ENCODE measurements at regions not wholly inside any gene's neighbourhood (a gene's known extent, or its start where the extent isn't known, plus 50 kb on each side); places are given as distances from the start of the nearest gene placed in this dataset.

DNA sequence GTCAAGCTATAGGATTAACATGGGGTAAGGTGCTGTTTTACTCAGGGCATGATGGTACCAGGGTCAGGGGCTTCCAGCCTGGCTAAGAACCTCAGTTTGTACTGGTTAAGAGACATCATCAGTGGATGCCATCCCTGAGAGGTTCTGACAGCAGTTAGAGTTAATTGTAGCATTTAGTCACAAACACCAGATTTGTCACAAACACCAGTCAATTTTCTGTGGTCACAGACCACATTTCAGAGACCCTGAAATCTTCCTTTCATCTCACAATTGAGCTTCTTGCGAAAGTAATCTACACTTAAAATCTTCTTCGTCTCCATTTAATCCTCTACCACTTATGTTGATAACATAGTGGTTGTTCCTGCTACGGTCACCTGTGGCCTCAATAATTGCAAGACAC lies 143.0 kb upstream of the EGLN3 start:
- TF ChIP-seq, protein P1, sequence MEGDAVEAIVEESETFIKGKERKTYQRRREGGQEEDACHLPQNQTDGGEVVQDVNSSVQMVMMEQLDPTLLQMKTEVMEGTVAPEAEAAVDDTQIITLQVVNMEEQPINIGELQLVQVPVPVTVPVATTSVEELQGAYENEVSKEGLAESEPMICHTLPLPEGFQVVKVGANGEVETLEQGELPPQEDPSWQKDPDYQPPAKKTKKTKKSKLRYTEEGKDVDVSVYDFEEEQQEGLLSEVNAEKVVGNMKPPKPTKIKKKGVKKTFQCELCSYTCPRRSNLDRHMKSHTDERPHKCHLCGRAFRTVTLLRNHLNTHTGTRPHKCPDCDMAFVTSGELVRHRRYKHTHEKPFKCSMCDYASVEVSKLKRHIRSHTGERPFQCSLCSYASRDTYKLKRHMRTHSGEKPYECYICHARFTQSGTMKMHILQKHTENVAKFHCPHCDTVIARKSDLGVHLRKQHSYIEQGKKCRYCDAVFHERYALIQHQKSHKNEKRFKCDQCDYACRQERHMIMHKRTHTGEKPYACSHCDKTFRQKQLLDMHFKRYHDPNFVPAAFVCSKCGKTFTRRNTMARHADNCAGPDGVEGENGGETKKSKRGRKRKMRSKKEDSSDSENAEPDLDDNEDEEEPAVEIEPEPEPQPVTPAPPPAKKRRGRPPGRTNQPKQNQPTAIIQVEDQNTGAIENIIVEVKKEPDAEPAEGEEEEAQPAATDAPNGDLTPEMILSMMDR (optimal IDR thresholded peaks at IDR 0.05 in 1 of 3, IDR thresholded peaks at IDR 0.05 in 1 of 3, conservative IDR thresholded peaks at IDR 0.05 in 1 of 3; ENCODE audit: extremely low read depth in 1 of 3, insufficient read depth in 2 of 3, low read length in 3 of 3) = no peak
- TF ChIP-seq EZH2 (IDR thresholded peaks at IDR 0.05; ENCODE audit: low read length) = no peak

All from keratinocyte (primary cell).